Breast epithelium (tissue), 4 donors: ENCODE measurements at regions not wholly inside any gene's neighbourhood (a gene's known extent, or its start where the extent isn't known, plus 50 kb on each side); places are given as distances from the start of the nearest gene placed in this dataset.
"Not testable (repeated sequence)": the region's sequence is repeated elsewhere in the genome, so short reads cannot be mapped to it uniquely, and the experiment has no call there.

ENCODE experiments used
- DNase-seq, 2 donors: peaks; one replicate each; pipeline ENCODE4 v3.0.0-alpha.2; 2019; ENCODE audit warnings: low spot score in 2 of 2
- H3K27ac ChIP-seq, 2 donors: fragments of 200-600 bp; sonication (generic) in 1 of 2; one replicate each; pipeline ENCODE4 v1.5.1; 2016 to 2019; ENCODE audit warnings: mild to moderate bottlenecking in 1 of 2
- H3K27me3 ChIP-seq, 2 donors: fragments of 200-600 bp; sonication (generic) in 1 of 2; one replicate each; pipeline versions ENCODE4 v1.5.1 to v1.6.0; 2017 to 2019; ENCODE audit warnings: control low read depth in 1 of 2, mild to moderate bottlenecking in 1 of 2
- H3K36me3 ChIP-seq: fragments of 200-600 bp; one replicate; pipeline ENCODE4 v1.5.1; 2019
- H3K4me1 ChIP-seq, 2 donors: fragments of 200-600 bp; sonication (generic); one replicate each; pipeline ENCODE4 v1.5.1; 2016 to 2019; ENCODE audit warnings: control low read depth in 1 of 2
- H3K4me3 ChIP-seq, 3 donors: fragments of 200-600 bp; sonication (generic); 1 replicate in 2 of 3; 2 replicates in 1 of 3; pipeline ENCODE4 v1.5.1; 2016 to 2019; ENCODE audit warnings: mild to moderate bottlenecking in 3 of 3, moderate library complexity in 2 of 3
- H3K9me3 ChIP-seq, 2 donors: fragments of 200-600 bp; sonication (generic) in 1 of 2; one replicate each; pipeline ENCODE4 v1.5.1; 2016 to 2019; ENCODE audit warnings: control low read depth in 1 of 2
- CTCF ChIP-seq, 3 donors: fragments of 450-650 bp; IDR thresholded peaks; one replicate each; pipeline ENCODE4 v1.5.1; 2016 to 2017; ENCODE audit warnings: antibody characterized with exemption in 3 of 3, mild to moderate bottlenecking in 3 of 3, moderate library complexity in 3 of 3
- POLR2A ChIP-seq: fragments of 450-650 bp; IDR thresholded peaks from one replicate; pipeline ENCODE4 v1.6.1; 2016; ENCODE audit warnings: antibody characterized with exemption, mild to moderate bottlenecking, moderate library complexity
- POLR2AphosphoS5 ChIP-seq, 3 donors: sonication (generic); formaldehyde crosslinking; IDR thresholded peaks; one replicate each; pipeline ENCODE4 v1.6.1; 2017; ENCODE audit warnings: antibody characterized with exemption in 3 of 3
- intact Hi-C: fragments of 100-400 bp; cut with DNase I; formaldehyde crosslinking; loops from one replicate; pipeline ENCODE4 v1.15.1; 2023; ENCODE audit warnings: low total_unique reads

- no peak for DNase-seq
- Histone ChIP-seq H3K27me3 (no peaks in the 10 kb centered on the region), H3K9me3 (peaks cover 0 to 4% of the 10 kb centered on the region in 2 donors), H3K27ac (no peak overlapping the region), H3K4me1 (no peaks in the 10 kb centered on the region), H3K4me3 (no peak overlapping the region), H3K36me3 (no peaks in the 10 kb centered on the region)
- intact Hi-C loops = no loop called here
- no peak for TF ChIP-seq POLR2AphosphoS5 (IDR thresholded peaks at IDR 0.05)
- TF ChIP-seq POLR2A = no peak
- TF ChIP-seq CTCF (IDR thresholded peaks at IDR 0.05) = no peak
Measured at GRCh38 chr6:146938266-146938665, 266.0 kb upstream of the STXBP5 start.

- H3K4me3 ChIP-seq, intact Hi-C loops, DNase-seq, H3K36me3 ChIP-seq, H3K27ac ChIP-seq, H3K27me3 ChIP-seq, H3K9me3 ChIP-seq, H3K4me1 ChIP-seq: not testable (repeated sequence)
Measured at GRCh38 chr6:146939456-146939855, 264.8 kb upstream of the STXBP5 start.

GRCh38 chr6:146943664-146944063 lies 260.6 kb upstream of the STXBP5 start:
- Histone ChIP-seq H3K9me3 (peaks cover 0 to 8% of the 10 kb centered on the region in 2 donors), H3K27ac (no peak overlapping the region), H3K27me3 (no peaks in the 10 kb centered on the region), H3K36me3 (no peaks in the 10 kb centered on the region), H3K4me1 (no peaks in the 10 kb centered on the region), H3K4me3 (no peak overlapping the region)
- no peak for DNase-seq
- intact Hi-C loops = no loop called here
- TF ChIP-seq CTCF (IDR thresholded peaks at IDR 0.05) (no peak), POLR2AphosphoS5 (IDR thresholded peaks at IDR 0.05) (no peak), POLR2A (no peak)

- DNase-seq = no peak
- intact Hi-C loops = no loop called here
- H3K9me3 ChIP-seq = peaks cover 0 to 8% of the 10 kb centered on the region in 2 donors
- no peaks in the 10 kb centered on the region for H3K4me1 ChIP-seq
- H3K27ac ChIP-seq = no peak overlapping the region
- H3K4me3 ChIP-seq = no peak overlapping the region
- TF ChIP-seq POLR2A (no peak), POLR2AphosphoS5 (IDR thresholded peaks at IDR 0.05) (no peak), CTCF (IDR thresholded peaks at IDR 0.05) (no peak)
- no peaks in the 10 kb centered on the region for H3K27me3 ChIP-seq
- no peaks in the 10 kb centered on the region for H3K36me3 ChIP-seq
Measured at GRCh38 chr6:146944077-146944476, 260.1 kb upstream of the STXBP5 start.

- DNase-seq = no peak
- intact Hi-C loops = no loop called here
- no peak overlapping the region for H3K27ac ChIP-seq
Measured at GRCh38 chr6:146944809-146945208, 259.4 kb upstream of the STXBP5 start.

More at GRCh38 chr6:146944809-146945208, 259.4 kb upstream of the STXBP5 start:
- H3K4me3 ChIP-seq = no peak overlapping the region
- no peaks in the 10 kb centered on the region for H3K27me3 ChIP-seq
- no peaks in the 10 kb centered on the region for H3K36me3 ChIP-seq
- H3K9me3 ChIP-seq = peaks cover 0 to 8% of the 10 kb centered on the region in 2 donors
- H3K4me1 ChIP-seq = no peaks in the 10 kb centered on the region
- TF ChIP-seq POLR2A (no peak), POLR2AphosphoS5 (IDR thresholded peaks at IDR 0.05) (no peak), CTCF (IDR thresholded peaks at IDR 0.05) (no peak)
